ENCODE measurements at regions not wholly inside any gene's neighbourhood (a gene's known extent, or its start where the extent isn't known, plus 50 kb on each side); places are given as distances from the start of the nearest gene placed in this dataset.
"Not testable (repeated sequence)": the region's sequence is repeated elsewhere in the genome, so short reads cannot be mapped to it uniquely, and the experiment has no call there.

DNA sequence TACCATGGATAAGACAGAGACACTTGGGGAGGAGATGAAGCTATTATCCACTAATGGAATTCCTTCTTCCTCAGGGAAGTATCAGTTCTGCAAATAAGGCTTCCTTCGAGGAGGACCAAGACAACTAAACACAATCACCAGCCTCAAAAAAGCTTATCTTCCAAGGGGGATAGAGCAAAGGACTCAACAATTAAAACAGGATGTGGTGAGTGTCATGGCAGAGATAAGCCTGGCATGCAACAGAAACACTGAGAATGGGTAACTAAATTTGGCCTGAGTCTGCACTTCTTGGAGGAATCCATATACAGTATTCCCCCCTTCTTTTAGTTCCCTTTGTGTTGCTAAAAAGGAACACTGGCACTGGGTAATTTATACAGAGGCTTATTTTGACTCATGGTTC, 1285.2 kb downstream of the GATA3 start:
- no peak for DNase-seq

DNA sequence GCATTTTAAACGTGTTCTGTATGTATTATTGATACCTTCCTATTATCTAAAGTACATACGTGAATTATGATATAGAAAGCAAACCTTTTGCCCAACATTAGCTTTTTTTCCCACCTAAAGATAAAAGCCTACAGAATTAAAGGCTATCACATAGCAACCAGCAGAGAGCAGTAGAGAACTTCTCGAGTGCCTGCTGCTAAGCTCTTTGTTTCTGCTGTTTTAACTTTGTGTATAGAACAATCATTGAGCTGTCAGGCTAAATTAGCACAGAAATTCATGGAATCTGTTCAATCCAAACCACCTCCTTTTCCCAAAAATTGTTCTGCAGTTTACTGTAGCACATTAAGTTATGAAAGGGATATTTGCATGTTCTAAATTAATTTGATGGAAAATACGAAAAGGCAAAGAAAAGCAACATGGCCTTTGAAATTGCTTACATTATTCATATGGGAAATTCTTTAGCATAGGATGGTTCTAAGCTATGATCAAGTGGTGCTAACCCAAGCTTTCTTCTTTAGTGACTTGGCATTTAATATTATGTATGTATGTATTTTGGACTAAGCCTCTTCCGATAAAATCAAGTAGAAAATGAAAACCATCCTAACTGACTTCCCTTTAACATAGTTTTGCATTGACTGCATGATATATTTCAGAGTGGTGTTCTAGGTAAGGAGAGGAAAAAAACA, 1288.5 kb downstream of the GATA3 start:
- peak; percentile 9 for DNase-seq

DNA sequence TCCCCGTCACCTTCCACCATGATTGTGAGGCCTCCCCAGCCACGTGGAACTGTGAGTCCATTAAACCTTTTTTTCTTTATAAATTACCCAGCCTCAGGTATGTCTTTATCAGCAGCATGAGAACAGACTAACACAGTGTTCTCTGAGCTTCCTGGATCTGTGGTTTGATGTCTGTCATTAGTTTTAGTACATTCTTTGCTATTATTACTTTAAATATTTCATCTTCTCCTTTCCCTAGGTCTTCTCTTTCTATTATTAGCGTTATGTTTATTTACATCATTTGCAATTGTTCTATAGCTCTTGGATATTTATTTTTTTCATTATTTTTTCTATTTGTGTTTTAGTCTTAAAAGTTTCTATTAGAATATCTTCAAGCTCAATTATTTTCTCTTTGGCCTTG, 1293.4 kb downstream of the GATA3 start:
- not testable (repeated sequence) for DNase-seq

DNA sequence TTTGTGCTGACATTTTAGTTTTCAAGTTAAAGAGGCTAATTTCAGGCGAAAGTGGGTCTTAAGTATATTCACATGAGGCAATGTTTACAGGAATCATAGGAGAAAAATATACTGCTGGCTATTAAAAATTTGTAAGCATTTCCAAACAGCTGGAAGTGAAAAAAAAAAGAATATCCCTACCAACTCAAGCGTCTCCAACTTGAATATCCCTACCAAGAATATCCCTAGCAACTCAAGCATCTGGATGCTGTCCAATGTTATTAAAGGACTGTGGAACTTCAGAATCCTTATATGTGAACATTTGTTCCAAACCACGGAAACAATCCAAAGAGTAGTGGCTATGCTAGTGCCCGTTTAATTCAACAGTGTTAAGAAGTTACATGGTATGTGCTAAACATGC, 1303.0 kb downstream of the GATA3 start:
- no peak for DNase-seq

DNA sequence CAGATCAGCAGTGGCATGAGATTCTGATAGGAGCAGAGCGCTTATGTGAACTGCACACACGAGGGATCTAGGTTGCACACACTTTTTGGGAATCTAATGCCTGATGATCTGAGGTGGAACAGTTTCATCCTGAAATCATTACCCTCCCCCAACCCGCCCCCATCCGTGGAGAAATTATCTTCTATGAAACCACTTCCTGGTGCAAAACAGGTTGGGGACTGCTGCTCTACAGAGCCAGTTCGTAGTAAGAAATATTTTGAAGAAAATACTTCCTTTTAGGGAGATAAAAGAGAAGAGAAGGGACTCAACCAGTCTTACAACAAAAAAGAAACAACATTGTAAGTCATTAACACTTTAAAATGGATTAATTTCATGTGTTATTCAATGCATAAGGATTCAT, 1308.2 kb downstream of the GATA3 start:
- peak; percentile 2 for DNase-seq

DNA sequence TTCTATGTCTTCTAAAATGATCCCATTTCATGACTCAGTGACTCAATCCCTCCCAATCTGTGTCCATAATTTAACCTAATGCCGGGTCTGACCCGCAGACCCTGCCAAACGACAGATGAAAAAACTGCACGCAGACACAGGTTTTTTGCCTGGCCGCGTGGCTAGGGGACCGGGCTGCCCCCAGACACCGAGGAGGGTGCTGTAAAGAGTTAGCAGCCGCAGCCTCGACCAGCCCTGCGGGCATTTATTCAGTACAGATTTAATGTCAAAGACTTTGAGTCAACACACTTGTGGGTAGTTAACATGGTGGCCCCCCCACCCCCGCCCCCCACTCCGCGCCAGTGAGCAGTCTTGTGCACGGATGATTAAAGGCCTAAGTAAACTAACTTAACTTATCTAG, 1324.7 kb downstream of the GATA3 start:
- DNase-seq, result no peak

DNA sequence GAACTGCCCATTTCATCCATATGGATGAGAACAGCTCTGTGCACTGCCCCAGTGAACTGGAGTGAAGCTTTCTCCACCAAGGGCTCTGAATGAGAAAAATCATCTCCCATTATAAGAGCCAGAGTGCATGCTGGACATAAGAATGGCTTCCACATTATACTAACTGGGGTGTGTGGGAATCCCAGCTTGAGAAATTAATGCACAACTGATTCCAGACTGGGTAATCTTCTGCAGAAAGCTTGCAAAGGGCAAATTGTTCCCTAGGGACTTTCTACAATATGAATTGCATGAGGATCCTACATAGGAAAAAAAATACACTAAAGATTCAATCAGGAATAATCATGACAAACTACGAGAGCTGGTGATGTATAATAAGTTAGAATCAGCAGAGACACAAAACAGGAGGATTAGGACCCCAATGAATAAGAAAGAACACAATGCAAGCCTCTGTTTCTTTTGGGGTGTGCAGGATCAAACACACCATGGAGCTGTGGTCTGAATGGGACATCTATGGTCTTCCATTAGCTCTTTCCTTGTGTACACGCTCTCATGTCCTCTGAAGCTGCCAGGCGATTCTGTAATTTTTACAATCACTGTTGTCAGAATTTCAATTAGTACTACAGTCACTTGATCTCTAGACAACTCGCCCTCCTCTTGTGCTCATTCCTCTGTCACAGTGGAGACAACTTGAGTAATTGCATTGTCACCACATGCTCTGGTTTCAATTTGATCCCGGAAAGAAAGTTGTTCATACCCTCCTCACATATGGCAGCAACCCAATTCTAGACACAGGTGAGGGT, 1327.4 kb downstream of the GATA3 start:
- no peak for DNase-seq

DNA sequence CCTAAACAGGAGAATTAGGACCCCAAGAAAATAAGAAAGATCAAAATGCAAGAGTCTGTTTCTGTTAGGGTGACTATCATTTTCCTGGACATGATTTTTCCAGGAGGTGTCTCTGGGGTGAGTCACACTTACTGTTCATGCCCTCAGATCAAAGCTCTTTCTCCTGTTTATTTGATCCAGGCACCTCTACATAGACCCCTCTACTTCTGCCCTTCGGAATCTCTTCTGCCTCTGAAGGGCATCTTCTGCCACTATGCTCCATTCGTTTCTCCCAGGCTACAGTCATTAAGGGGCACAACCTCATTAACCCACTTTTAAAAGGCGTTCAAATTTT, 1328.0 kb downstream of the GATA3 start:
- no peak for DNase-seq

DNA sequence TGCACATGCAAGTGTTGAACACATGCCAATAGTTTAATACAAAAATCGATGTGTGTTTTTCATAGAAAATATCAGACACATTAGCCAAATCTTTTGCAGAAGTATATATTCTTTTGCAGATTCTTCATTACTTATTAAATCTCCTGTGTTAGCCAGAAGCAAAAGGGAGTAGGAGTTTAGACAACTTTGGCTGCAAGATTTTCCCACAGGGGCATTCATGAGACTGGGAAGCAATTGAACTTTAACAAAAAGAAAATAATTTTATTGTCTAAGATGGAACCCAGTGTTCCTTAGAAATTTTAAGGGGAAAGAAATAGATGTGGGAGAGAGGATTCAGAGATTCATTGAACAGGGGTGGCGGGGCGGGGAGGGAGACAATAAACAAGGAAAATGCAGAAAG, 1336.0 kb downstream of the GATA3 start:
- no peak for DNase-seq

DNA sequence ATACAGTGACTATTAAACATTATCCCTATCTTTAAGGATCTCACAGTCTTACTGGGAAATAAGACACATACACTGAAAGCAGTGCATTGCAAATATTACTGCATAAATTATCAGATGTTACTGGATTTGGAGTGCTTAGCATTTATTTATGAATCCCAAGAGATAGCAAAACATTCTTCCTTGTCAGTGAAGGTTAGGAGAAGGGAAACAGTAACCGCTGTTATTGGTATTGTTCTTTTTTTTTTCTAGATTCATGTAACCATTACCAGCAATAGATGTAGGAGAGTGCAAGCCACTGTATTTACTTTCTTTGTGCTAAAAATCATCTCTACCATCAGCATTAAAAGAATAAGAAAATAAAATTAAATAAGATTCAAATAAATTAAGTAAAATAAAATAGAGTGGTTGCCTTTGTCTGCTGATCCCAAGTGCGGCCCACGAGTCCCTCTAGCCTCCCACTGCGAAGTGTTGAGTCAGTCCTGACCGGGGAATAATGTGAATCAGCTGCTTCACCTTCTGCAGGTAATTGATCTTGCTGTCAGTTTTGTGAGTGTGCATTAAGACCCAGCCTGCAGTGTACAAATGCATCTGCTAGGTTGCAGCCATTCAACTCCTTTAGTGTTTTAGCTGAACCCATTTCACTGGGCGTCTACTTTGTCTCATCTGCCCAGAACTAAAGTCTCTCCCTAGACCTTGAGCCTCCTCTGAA, 1344.9 kb downstream of the GATA3 start:
- DNase-seq, result no peak

DNA sequence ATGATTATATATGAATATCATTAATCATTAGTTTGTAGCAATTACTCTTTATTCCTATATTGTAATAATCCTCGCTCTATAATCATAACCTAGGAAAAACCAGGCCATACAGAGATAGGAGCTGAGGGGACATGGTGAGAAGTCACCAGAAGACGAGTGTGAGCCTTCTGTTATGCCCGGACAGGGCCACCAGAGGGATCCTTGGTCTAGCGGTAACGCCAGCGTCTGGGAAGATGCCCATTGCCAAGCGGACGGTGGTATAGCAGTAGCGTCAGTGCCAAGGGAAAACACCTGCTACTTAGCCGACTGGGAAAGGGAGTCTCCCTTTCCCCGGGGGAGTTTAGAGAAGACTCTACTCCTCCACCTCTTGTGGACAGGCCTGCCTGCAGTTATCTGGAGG, 1347.6 kb downstream of the GATA3 start:
- not testable (repeated sequence) for DNase-seq

DNA sequence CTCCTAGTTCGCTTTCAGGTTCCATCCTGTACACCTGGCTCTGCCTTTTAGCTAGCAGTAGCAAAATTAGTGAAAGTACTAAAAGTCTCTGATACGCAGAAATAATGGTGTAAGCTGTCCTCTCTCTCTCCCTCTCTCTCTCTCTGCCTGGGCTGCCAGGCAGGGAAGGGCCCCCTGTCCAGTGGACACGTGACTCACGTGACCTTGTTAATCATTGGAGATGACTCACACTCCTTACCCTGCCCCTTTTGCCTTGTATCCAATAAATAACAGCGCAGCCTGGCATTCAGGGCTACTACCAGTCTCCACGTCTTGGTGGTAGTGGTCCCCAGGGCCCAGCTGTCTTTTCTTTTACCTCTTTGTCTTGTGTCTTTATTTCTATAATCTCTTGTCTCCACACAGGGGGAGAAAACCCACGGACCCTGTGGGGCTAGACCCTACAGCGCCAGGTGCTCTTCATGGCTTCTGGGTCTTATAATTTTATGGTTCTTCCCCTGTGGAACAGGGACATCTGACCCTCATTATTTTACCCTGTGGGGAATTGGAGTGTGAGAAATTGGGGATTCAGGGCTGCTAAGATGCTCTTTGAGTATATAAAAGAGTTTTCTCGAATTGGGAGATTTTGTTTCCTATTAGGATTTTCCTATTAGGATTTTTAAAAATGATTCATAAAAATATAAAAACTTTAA, 1348.2 kb downstream of the GATA3 start:
- DNase-seq, result not testable (repeated sequence)

DNA sequence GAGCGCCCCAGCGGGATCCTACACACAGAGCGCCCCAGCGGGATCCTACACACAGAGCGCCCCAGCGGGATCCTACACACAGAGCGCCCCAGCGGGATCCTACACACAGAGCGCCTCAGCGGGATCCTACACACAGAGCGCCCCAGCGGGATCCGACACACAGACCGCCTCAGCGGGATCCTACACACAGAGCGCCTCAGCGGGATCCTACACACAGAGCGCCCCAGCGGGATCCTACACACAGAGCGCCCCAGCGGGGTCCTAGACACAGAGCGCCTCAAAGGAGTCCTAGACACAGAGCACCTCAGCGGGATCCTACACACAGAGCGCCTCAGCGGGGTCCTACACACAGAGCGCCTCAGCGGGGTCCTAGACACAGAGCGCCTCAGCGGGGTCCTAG, 1352.7 kb downstream of the GATA3 start:
- DNase-seq, result not testable (repeated sequence)

DNA sequence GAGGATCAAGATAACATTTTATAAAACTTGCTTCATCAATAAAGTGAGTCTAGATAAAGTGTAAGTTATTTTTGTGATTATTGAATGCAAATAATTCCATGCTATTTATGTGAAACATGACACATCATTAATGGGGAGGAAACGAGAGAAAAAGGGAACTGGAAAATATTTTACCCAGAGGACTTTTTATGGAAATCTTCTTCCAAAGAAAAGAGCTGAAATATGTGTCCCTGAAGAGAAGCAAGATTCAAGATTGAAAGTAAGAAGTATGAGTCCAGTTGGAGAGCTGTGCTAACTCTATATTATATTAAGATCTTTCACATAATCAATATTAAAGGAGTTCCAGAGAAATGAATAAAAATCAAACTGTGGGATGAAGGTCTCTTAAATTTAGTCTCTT, 1361.8 kb downstream of the GATA3 start:
- no peak for DNase-seq

DNA sequence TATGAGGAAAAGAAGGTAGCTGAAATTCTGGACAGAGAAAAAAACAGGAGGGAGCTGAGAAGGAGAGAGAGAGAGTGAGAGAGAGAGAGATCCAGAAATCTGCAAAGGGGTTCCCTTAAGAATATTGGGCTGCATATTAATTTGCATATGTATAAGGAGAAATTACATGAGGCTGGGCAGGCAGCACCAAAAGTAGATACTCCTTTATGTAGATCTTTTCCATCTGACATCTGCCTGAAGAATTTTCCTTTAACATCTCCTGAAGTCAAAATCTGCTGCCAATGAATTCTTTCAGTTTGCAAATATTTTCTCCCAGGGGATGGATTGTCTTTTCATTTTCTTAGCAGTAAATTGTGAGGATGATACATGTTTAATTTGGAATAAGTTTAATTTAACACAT, 1365.3 kb downstream of the GATA3 start:
- DNase-seq, result no peak

DNA sequence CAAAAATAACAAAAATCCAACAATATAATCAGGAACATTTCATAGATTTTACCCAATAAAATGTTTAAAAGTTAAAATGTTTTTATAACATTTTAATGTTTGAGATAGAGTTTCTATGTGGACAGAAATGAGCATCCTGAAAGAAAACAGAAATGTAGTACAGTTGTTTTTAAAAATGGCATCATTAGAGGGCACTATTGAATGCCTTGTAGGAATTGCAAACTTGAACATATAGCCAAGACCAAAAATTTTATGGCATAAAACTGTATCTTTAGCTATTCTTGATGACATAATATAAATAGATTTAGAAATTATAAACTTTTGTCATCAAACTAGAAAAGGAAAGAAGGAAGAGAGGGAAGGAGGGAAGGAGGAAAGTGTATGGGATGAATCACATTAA, 1372.7 kb downstream of the GATA3 start:
- DNase-seq, result no peak

DNA sequence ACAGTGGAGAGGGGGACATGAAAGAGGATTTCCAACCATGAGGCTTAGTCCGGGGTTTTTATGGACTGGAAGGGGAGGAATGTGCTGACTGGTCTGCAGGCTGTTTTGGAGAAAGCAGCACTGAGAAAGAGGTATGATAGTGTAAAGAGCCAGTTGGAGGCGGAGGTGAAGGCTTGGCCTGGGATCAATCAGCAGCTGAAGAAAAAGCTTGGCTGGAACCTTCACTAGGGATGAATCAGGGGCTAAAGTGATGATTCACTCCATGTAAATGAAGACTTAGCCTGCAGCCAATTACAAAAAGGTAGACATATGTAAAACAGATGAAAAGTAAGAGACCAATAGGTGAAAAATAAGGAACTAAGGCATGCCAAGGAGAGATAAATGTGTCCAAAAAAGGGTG, 1382.6 kb downstream of the GATA3 start:
- no peak for DNase-seq

DNA sequence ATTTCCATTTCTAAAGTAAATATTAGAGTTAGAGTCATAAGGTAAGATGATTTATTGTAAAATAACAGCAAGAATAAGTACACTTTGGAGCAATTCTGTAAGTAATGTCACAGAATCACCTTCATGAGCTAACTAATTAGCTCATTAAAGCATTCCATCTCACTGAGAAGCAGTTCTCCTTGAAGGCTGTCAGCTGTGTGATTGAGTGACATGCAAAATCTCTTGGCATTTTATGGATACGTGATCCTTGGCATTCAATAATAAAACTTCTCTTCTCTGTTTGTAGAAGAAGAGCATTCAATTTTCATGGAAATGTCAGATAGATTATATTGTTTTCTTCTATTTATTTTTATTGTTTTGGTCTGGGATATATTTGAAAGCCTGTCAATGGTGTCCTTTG, 1389.3 kb downstream of the GATA3 start:
- no peak for DNase-seq

DNA sequence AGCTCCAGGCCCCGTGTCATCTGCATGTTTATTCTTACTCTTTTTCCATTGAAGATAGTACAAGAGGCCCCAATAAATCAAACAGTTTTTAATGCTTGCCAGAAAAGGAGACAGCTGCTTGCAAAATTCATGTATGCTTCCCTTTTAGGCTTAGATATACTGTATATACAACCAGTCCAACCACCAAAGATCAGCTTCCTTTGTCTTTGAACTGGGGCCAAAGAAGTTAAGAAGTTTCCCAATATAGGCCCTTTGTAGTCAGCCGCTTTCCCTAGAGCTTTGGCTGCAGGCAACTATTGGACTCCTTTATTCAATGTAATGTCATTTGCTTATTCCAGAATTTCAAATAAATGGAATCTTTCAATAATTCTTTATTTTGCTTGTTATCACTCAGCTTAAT, 1395.0 kb downstream of the GATA3 start:
- DNase-seq, result no peak

DNA sequence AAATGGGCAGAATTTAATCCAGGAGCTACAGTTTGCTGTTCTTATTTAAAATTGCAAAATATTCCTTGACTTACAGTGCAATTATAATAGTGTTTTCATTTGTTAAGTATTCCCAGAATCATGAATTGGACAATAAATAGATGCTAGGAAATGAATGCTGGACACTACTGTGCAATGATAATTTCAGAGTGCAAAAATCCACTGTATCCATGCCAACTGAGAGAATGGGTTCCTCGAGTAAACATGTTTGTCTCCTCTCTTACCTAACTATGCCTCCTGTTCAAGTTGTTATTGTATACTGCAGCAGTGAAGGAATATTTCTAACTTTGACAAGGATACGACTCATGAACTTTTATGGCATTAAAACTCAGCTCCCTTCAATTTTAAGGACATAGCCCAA, 1396.3 kb downstream of the GATA3 start:
- no peak for DNase-seq

DNA sequence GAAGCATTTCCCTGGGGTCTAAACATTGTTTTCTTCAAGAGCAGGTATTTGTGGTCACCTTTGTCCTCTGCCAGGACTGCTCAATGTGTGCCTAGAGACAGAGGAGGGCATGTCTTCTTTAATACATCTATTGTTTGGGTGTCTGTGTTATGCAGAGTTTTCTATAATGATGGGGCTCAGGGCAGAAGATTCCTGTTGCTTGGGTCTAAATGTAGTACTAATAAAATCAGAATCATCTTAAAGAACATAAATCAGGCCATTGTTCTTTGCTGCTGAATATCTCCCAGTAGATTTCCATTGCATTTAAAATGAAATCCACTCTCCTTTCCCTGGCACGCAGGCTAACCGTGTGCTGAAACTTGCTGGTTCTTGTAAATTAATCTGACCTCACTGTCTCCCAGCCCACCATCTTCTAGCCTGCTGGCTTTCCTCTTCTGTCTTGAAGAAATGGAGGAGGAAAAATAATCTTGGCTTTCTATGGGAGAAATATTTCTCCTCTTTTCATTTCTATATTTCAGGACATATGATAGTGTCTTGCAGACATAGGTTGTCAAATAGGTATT, 1396.8 kb downstream of the GATA3 start:
- DNase-seq, result no peak

DNA sequence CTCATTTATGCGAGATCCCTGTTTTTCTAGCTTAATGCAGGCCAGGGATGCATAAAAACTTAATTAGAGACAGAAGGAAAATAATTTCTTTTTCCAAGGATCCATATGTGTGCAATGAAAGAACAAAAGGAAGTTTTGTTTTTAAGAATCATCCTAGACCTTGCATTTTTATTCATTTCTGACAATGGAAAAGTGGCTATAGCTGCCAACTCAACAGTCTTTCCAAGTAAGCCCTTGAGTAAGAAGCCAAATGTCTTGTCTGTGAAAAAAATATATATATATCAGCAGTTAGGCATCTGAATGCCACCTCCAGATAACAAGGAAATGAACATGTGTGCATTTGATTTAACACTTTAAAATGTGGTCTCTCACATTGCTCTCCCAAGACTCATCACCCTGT, 1397.6 kb downstream of the GATA3 start:
- DNase-seq, result no peak

DNA sequence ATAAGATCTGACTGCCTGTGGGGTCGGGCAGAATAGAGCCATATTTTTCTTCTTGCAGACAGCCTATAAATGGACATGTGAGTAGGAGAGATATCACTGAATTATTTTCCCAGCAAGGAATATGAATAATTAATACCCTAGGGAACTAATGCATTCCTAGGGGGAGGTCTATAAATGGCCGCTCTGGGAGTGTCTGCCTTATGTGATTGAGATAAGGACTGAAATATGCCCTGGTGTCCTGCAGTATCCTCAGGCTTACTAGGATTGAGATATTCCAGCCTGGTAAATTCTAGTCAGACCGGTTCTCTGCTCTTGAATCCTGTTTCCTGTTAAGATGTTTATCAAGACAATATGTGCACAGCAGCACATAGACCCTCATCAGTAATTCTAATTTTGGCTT, 1399.4 kb downstream of the GATA3 start:
- DNase-seq, result not testable (repeated sequence)

Data from KG1 (cell line).